AG04449 (cell line): ENCODE measurements at regions not wholly inside any gene's neighbourhood (a gene's known extent, or its start where the extent isn't known, plus 50 kb on each side); places are given as distances from the start of the nearest gene placed in this dataset.
A peak's percentile ranks its signal among the peaks of the same experiment; 100 is the strongest.

Experiments
- CTCF ChIA-PET: fragments of 350-600 bp; formaldehyde crosslinking; extraction: SDS; loops from one replicate; lab custom pipeline; 2021; ENCODE audit warnings: antibody characterized with exemption; lab: Yijun Ruan, JAX
- POLR2A ChIA-PET: fragments of 400-600, 350-600 bp; formaldehyde crosslinking; extraction: SDS; loops from one replicate; lab custom pipeline; 2020; ENCODE audit warnings: antibody characterized with exemption, inconsistent platforms; lab: Yijun Ruan, JAX
- DNase-seq: peaks from one replicate; pipeline ENCODE4 v3.0.0-alpha.2; 2010; ENCODE audit warnings: low read depth, low spot score
- H3K4me3 ChIP-seq: 2 replicates; pipeline ENCODE4 v1.5.1; 2011; ENCODE audit warnings: low read depth, mild to moderate bottlenecking, control low read depth, low read length
- CTCF ChIP-seq: IDR thresholded peaks from one replicate; pipeline ENCODE4 v1.5.1; 2011; ENCODE audit warnings: mild to moderate bottlenecking, moderate library complexity, low read length, control low read depth, inconsistent platforms; ENCODE audit not compliant: insufficient read depth; ENCODE audit errors: missing control alignments

DNA sequence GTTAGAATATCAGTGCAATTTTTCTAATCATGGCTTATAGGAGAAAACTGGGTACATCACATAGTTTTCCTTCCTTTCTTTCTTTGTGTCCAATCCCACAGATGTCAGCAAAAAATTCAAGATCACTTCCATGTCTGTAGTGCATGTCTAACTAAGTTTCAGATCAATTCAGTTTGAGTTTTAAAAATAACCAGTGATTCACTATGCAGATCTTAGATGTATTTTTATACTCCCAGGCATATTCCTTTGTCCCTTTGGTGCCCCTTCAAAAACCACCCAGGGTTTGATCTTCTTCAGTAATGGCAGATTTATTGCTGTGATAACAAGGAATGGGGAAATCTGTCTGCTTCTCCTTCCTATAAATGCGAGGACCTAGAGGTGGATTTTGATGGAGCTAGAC lies 915.6 kb downstream of the METTL15 start:
- CTCF ChIA-PET = interaction anchor here (1.0 kb wide), 1 partner anchor 18 kb away, joined by 3 read pairs; no protein-coding TSS in a partner anchor
- DNase-seq = no peak
- no peak overlapping the region for H3K4me3 ChIP-seq
- POLR2A ChIA-PET = no interaction called here
- TF ChIP-seq CTCF = no peak

DNA sequence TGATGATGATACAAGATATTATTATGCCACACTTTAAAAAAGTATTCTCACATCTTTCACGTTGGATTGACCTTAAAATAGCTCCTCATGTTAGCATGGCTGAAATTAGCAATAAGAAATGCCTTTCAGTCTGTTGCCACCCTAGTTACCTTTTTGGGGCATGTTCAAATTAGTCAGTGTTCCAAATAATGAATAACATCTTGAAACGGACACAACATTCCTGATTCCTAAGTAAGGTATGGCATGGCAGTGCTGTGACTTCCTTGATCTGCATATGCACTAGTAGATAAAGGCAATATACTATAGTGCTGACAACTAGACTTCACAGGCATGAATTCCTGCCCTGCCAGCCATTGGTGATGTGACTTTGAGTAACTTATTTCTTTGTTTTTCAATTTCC lies 914.5 kb downstream of the METTL15 start:
- TF ChIP-seq CTCF = no peak
- ChIA-PET POLR2A (no interaction called here), CTCF (no interaction called here)
- no peak for DNase-seq
- H3K4me3 ChIP-seq = no peak overlapping the region

- CTCF ChIA-PET = interaction anchor here (0.7 to 3.3 kb wide), 17 partner anchors 9 to 323 kb away, joined by 3 to 23 read pairs (median 4); no protein-coding TSS in a partner anchor
- POLR2A ChIA-PET = no interaction called here
These were observed 911.9 kb downstream of the METTL15 start for GRCh38 chr11:29019960-29020683.

GRCh38 chr11:29018631-29019030 lies 910.4 kb downstream of the METTL15 start:
- no peak for TF ChIP-seq CTCF
- H3K4me3 ChIP-seq = no peak overlapping the region
- POLR2A ChIA-PET = no interaction called here
- DNase-seq = peak; percentile 56
- CTCF ChIA-PET = interaction anchor here (1.2 to 3.3 kb wide), 4 partner anchors 8 to 23 kb away, joined by 3 to 23 read pairs (median 12); no protein-coding TSS in a partner anchor

More at GRCh38 chr11:29019960-29020683, 911.9 kb downstream of the METTL15 start:
- peak; percentile 47 for TF ChIP-seq CTCF
- DNase-seq = no peak
- H3K4me3 ChIP-seq = no peak overlapping the region

GRCh38 chr11:29017941-29018340 lies 909.8 kb downstream of the METTL15 start:
- ChIA-PET CTCF (interaction anchor here (1.2 kb wide), 1 partner anchor 8 kb away, joined by 4 read pairs; no protein-coding TSS in a partner anchor), POLR2A (no interaction called here)
- no peak for TF ChIP-seq CTCF
- H3K4me3 ChIP-seq = no peak overlapping the region
- DNase-seq = no peak

- H3K4me3 ChIP-seq = no peak overlapping the region
- CTCF ChIA-PET = no interaction called here
- TF ChIP-seq CTCF = no peak
- no peak for DNase-seq
- POLR2A ChIA-PET = no interaction called here
These were observed 904.3 kb downstream of the METTL15 start for GRCh38 chr11:29012507-29012906.
